Vagina (tissue), 2 donors: ENCODE measurements at regions not wholly inside any gene's neighbourhood (a gene's known extent, or its start where the extent isn't known, plus 50 kb on each side); places are given as distances from the start of the nearest gene placed in this dataset.
"Not testable (repeated sequence)": the region's sequence is repeated elsewhere in the genome, so short reads cannot be mapped to it uniquely, and the experiment has no call there.

Experiments
- CTCF ChIP-seq, 3 experiments: fragments of 450-650 bp in 2 of 3; fragments of 200-600 bp in 1 of 3; sonication (generic) in 1 of 3; IDR thresholded peaks; one replicate each; pipeline ENCODE4 v1.5.1; 2017 to 2019; ENCODE audit warnings: antibody characterized with exemption in 3 of 3, mild to moderate bottlenecking in 2 of 3, moderate library complexity in 2 of 3
- POLR2A ChIP-seq, 2 donors: fragments of 450-650 bp; IDR thresholded peaks; one replicate each; pipeline ENCODE4 v1.6.1; 2017; ENCODE audit warnings: antibody characterized with exemption in 2 of 2, mild to moderate bottlenecking in 2 of 2, moderate library complexity in 2 of 2

GRCh38 chr2:89328790-89329189 lies 637.3 kb downstream of the RPIA start:
- not testable (repeated sequence) for TF ChIP-seq CTCF, POLR2A (IDR thresholded peaks at IDR 0.05)
